Kidney epithelial cell (primary cell): ENCODE measurements at regions not wholly inside any gene's neighbourhood (a gene's known extent, or its start where the extent isn't known, plus 50 kb on each side); places are given as distances from the start of the nearest gene placed in this dataset.

ENCODE experiments used
- DNase-seq: peaks from one replicate; pipeline ENCODE4 v3.0.0-alpha.2; 2010; ENCODE audit warnings: low read depth
- H3K27me3 ChIP-seq: 2 replicates; pipeline ENCODE4 v1.6.0; 2011; ENCODE audit warnings: low read length; ENCODE audit not compliant: control insufficient read depth, insufficient read depth
- H3K36me3 ChIP-seq: 2 replicates; pipeline ENCODE4 v1.5.1; 2011; ENCODE audit warnings: low read length; ENCODE audit not compliant: control insufficient read depth, insufficient read depth
- H3K4me3 ChIP-seq: 2 replicates; pipeline ENCODE4 v1.5.1; 2011; ENCODE audit warnings: low read depth, mild to moderate bottlenecking, control low read depth, low read length
- CTCF ChIP-seq: IDR thresholded peaks from 2 replicates; pipeline ENCODE4 v1.5.1; 2011; ENCODE audit warnings: mild to moderate bottlenecking, moderate library complexity, low read length, control low read depth, inconsistent platforms; ENCODE audit not compliant: insufficient read depth, poor library complexity, severe bottlenecking

GRCh38 chr4:115325836-115326235 lies 212.4 kb upstream of the NDST4 start:
- no peak for TF ChIP-seq CTCF
- no peaks in the 10 kb centered on the region for H3K36me3 ChIP-seq
- DNase-seq = no peak
- H3K27me3 ChIP-seq = no peaks in the 10 kb centered on the region
- no peak overlapping the region for H3K4me3 ChIP-seq

GRCh38 chr4:115323106-115323707 lies 209.8 kb upstream of the NDST4 start:
- no peak for DNase-seq
- Histone ChIP-seq H3K27me3 (no peaks in the 10 kb centered on the region), H3K36me3 (no peaks in the 10 kb centered on the region), H3K4me3 (no peak overlapping the region)
- TF ChIP-seq CTCF = no peak

DNA sequence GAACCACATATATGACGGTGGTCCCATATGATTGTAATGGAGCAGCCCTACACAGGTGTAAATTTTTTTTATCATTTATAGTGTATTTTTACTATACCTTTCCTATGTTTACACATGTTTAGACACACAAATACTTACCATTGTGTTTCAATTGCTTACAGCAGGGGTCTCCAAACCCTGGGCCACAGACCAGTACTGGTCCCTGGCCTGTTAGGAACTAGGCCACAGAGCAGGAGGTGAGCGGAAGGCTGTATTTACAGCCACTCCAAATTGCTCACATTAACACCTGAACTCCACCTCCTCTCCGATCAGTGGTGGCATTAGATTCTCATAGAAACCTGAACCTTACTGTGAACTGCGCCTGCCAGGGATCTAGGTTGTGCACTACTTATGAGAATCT lies 201.8 kb upstream of the NDST4 start:
- no peak for TF ChIP-seq CTCF
- no peak for DNase-seq
- no peak overlapping the region for H3K4me3 ChIP-seq
- H3K27me3 ChIP-seq = no peaks in the 10 kb centered on the region
- no peaks in the 10 kb centered on the region for H3K36me3 ChIP-seq

GRCh38 chr4:115310641-115311040 lies 197.2 kb upstream of the NDST4 start:
- Histone ChIP-seq H3K27me3 (no peaks in the 10 kb centered on the region), H3K36me3 (no peaks in the 10 kb centered on the region), H3K4me3 (no peak overlapping the region)
- no peak for TF ChIP-seq CTCF
- DNase-seq = no peak

GRCh38 chr4:115294717-115295116 lies 181.3 kb upstream of the NDST4 start:
- DNase-seq = no peak
- no peaks in the 10 kb centered on the region for H3K36me3 ChIP-seq
- no peak for TF ChIP-seq CTCF
- H3K27me3 ChIP-seq = no peaks in the 10 kb centered on the region
- H3K4me3 ChIP-seq = no peak overlapping the region

DNA sequence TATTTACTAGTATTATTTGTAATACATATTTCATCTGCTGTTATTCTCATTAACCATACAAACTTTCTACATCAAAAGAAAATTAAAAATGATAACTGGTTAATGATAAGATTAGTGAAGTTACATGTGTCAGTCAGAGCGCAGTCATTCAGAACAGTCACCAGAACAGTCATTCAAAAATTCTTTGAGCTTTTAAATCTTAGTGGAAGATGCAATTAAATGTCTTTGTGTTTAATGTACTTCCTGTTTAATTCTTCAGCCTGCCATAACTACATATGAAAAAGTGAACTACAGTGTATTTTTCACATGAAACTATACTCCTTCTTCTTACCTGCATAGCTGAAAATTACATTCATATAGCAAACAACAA lies 179.7 kb upstream of the NDST4 start:
- Histone ChIP-seq H3K36me3 (no peaks in the 10 kb centered on the region), H3K4me3 (no peak overlapping the region), H3K27me3 (no peaks in the 10 kb centered on the region)
- DNase-seq = no peak
- no peak for TF ChIP-seq CTCF
